Stimulated activated CD4-positive, alpha-beta T cell treated with anti-CD3 and anti-CD28 coated beads, Interleukin-15, amount 100 ng/mL, for 24 hours (primary cell): ENCODE measurements at regions not wholly inside any gene's neighbourhood (a gene's known extent, or its start where the extent isn't known, plus 50 kb on each side); places are given as distances from the start of the nearest gene placed in this dataset.
A peak's percentile ranks its signal among the peaks of the same experiment; 100 is the strongest.

Experiments
- DNase-seq: peaks from one replicate; pipeline ENCODE4 v3.0.0-alpha.2; 2020

DNA sequence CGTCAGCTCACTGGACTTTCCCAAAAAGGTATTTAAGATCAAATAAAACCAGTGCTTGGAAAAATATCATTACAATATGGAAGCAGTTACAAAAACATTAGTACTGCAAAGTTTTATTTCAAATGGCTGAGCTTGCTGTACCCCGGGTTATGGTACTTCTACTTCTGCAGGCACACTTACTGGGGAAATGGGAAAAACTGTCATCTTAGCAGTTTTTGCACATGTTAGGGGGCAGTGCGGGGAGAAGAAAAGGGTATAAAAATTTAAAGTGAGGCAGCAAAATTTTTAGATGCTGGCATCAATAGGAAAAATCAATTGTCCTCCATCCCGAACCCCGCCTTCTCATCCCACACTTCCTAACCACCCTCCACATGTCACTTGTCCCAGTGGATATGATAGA, 133.4 kb downstream of the ATG4C start:
- DNase-seq, result no peak

DNA sequence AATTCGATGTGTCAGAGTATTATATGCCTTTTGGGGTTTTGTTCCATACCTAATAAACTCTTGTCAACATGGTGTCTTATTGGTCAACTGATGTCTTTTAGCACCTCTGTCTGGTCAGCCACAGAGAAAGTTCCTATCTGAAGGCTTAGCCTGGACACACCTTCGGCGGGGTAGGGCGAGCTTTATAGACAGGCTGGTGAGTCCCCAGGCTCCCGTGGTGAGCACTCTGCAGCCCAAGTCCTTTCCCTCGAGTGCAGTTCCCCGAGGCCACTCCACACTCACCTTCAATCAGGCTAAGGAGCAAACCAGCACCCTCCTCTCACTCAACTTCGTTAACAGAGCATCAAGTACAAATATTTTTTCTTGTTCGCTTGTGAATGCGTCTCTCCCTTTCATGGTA, 133.9 kb downstream of the ATG4C start:
- DNase-seq, result no peak

DNA sequence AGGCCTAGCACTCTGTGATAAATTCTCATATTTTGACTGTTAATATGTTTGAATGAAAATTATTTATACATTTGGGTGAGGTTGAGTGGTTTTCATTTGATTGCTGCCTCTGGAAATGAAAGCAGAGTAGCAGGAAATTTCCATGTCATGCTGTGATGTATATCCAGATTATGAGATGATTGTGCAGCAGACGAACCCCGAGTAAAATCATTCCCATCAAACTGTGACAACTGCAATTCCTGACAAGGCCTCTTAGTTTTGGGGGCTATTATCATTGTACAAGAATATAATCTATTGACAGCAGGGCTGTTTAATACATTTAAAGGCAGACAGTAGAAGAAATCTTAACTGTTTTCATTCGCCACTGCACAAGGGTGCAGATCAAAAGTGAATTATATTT, 134.8 kb downstream of the ATG4C start:
- DNase-seq, result no peak

DNA sequence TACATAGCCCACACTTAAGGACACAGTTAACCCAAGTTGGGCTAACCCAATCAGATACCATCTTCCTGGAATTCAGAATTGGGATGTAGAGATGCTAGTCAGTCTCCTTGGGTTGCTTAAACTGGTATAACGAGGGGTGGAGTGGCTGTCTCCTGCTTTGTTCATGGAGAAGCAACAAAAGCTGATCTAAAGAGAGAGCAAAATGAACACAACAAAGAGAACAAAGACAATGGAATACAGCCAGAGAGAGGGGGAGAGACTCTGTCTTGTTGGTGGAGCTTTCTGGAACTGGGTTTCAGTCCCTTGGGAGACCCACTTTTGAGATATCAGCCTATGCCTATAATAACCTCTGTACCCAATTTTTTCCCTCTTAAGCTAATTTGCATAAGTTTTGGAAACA, 138.1 kb downstream of the ATG4C start:
- DNase-seq, result no peak

DNA sequence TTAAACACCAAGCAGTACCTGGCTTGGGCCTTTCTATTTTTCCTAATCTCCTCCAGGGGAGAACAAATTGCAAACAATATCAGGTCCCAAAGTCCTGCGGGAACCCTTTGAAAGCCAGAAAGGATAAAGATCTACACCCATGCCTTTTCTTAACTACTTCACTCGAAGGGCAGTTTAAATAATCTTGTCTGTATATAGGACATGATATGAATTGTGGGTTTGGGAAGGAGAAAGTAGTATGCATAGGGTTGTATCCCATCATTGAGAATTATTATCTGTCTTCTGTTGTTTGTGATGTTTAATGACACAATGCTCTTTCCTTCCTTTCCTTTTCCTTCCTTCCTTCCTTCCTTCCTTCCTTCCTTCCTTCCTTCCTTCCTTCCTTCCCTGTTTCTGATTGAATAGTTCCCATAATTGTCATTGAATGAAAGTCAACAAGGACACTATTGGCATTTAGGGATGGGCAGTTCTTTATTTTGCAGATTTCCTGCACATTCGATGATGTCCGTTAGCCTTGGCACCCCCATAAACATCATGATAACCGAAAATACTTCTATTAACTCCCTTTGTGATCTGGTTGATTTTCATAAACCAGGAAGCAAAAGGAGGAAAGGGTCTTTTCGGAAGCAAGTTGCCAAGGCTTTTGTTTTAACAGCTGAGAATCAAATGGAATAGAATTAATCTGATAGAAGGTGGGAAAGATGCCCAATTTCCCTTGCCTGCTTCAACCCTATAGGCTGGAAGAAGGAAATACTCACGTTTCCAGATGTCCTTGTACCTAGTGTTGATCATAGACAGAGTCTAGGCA, 141.3 kb downstream of the ATG4C start:
- DNase-seq, result no peak

DNA sequence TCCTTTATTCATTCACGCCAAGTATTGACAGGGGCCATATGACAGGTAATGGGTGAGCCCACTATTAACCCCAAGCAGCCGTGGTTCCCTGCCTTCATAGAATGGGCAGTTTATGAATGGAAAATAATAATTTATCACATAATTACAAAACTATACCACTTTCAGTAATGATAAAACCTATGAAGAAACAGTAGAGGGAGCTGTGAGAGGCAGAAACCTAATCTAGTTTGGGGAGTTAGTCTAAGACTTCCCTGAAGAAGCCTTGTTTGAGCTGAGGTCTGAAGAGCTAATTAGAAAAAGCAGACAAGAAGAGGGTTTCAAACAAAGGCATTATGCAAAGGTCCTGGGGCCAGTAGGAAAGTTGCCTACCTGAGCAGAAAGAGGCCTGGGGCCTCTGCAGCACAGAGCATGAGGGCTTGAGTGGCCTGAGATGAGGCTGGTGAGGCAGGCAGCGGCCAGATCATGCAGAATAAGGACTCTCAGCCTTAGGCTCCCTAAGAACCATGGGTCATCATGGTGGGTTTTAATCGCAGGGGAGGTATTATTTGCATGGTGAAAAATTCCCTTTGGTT, 142.8 kb downstream of the ATG4C start:
- no peak for DNase-seq

DNA sequence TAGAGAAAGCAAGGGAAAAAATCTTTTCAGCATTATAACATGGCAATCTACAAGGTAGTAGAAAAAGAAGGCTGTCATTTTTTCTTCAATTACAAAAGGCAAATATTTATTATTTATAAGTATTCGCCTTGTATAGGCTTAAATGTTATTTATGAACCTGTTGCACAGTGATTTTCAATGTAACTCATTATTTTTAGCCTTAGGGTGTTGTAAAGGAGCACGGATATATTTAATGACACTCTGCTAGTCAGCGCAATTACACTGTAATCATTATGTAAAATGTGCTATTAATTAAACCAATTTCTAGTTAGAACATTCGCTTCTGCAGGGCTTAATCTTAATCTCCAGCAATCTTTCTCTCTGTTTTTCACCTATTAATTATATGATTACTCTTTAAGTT, 145.0 kb downstream of the ATG4C start:
- no peak for DNase-seq

DNA sequence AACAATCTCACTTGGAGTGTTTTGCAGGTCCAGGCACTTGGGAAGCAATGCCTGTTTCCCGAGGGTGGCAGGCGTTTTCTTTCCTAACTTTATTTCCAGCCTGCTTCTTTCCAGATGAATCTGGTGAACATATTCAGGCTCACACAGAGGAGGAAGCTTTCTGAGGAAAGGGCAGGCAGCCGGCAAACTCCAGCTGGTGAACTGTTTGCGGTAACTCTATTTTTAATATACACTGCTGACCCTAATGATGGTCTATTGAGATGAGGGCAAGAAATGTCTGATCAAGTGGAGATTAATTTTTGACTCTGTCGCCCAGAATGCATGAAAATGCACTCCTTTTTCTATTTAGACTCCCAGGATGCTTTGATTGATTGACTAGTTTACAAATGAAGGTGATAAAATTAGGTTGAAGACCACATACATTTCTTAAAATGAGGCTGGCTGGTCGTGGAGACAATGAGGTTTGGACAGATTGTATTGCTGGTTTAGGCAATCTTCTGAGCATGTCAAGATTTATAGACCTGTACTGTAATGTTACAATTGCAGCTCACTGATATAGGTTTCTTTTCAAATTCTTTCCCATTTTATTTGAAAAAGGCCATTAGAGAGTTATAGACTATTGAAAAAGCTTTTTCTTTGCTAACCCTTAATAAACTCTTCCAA, 153.8 kb downstream of the ATG4C start:
- DNase-seq, result no peak

DNA sequence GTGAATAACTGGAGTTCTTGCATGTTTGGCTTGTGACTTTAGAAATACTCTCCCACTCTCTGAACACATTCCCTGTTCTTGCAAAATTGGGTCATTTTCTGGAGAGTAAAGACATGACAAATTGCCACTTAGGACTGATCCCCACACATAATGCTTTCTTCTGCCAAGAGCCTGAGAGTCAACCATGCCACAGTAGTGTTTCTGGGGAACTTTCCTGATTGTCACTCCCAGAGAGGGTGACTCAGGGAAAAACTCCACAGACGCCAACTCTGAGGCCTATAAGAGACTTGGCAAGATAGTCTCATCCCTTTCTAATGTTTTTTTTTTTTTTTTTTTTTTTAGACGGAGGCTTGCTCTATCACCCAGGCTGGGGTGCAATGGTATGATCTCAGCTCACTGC, 157.8 kb downstream of the ATG4C start:
- no peak for DNase-seq

DNA sequence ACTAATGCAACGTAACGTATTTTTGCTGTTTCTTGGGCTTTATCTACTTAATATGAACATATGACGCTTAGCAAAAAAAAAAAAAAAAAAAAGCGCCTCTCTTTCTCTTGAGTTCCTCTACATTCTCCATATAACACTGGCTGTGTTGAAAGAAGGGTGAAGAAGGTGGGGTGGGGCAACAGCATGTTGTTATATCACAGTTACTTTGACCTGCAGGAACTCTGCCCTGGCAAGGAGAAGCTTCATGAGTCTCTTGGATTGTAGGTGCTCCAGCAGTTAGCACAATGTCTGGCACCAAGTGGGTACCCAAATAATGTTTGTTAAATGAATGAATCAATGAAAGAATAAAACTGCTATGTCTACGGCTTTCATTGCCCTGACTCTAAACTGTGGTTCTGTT, 162.6 kb downstream of the ATG4C start:
- DNase-seq, result no peak

DNA sequence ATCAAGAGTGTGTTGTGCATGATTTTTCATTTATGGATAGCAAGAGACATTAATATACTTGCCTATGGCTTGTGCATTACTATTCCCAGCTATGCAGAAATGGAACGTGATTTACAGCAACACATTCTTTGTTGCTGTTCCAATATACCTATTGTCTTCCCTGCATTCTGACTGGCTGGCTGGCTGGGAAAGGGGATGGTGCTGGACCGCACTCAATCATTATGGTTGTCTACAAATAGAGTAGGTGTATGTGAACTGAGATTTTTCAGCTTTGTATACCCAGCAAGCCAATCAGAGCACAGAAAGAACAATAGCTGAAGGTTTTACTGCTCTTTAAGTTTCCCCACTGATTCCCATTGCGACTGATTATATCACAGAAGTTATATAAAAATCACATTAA, 167.5 kb downstream of the ATG4C start:
- no peak for DNase-seq

DNA sequence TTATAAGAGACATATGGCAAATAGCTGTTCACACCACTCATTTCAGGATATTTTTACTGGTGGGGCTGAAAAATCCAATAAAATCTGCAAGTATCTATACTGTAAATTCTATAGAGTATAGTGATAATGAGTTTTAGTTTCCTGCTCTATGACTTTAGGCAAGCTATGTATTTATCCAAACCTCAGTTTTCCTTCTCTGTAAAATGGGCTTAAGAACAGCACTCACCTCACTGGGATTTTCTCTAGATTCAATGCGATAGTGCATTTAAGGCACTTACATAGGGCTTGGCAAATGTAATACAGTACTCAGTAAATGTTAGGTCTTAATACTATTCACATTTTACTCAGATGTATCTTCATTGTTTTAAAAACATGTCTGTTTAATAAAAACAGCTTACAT, 168.7 kb downstream of the ATG4C start:
- no peak for DNase-seq

DNA sequence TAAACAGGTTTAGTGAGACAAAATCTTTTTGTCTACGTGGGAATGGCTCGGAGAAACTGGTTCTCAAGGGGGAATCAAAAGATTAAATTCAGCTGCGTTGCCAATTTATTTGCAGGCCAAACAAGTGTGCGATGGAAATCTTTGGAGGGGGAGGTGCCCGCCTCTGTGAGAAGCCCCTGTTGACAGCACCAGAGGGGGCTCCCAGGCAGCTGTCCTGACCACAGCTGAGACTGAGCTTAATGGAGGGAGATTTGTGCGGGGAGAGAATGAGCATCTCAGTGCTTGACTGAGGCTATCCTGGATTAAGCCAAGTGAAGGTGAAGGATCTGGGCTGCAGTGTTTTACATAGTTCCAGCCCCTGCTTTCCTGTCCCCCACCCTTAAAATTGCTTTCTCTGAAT, 169.7 kb downstream of the ATG4C start:
- no peak for DNase-seq

DNA sequence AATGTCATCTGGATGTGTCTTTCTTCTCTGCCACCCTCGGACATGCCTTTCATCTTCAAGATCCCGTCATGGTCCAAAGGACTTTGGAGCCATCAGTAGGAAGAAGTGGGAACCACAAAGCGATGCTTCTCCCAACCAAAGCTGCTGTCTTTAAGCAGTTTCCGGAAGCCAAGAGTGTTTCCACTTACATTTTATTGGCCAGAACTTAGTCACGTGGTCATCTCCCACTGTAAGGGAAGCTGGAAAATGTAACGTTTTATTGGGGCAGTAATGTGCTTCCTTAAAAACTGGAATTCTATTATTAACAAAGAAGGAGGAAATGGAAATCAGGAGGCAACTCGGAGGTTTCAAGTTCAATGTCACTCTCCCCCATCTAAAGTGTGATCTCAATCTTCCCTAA, 170.8 kb downstream of the ATG4C start:
- no peak for DNase-seq

DNA sequence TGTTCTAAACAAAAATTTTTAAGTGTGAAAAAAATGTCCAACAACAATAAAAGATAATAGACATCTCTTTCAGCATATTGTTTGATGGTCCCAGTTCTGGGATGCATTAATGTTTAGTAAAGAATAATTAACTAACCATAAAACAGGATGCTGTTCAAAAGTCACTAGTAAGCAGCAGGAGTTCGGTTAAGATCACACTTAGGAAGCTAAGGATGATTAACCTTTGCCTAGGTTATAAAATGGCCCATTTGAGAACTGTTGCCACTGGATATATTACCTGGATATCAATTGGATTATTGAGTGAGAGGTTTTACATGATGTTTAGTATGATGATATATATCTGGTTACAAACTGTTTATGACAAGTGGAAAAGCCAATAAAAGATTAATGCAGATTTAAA, 171.7 kb downstream of the ATG4C start:
- no peak for DNase-seq

DNA sequence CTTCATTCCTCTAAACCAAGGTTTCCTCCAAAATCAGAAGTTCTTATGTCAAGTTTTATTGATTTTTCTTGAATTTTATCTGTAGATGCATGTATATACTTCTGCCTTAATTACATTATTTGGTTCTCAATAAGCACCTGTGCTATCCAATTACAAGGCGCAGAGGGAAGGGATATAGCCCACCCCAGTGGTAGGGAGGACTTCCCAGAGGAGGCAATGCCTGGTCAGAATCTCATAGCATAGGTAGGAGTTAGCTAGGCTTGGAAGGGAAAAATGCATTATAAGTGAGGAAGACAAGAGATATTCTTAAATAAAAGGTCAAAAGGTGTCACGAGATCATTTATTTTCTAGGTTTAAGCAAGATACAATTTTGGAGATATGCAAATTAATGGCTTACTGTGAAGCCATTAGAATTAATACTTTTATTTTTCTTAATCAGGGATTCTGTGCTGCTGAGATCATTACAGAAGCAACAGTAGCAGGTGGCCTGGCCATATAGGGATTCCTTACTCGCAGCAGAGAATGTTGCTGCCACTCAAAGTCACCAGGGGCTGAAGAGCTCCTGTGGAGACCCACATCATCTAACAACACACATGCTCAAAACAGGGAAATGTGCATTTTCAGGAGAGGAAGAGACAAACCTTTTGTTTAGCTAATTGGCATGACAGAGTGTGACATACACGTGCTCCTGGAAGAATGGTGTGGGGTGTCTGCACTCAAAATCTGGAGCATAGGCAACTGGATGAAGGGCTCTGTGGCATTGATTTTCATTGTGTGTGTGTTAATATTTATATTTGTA, 178.3 kb downstream of the ATG4C start:
- DNase-seq, result no peak

DNA sequence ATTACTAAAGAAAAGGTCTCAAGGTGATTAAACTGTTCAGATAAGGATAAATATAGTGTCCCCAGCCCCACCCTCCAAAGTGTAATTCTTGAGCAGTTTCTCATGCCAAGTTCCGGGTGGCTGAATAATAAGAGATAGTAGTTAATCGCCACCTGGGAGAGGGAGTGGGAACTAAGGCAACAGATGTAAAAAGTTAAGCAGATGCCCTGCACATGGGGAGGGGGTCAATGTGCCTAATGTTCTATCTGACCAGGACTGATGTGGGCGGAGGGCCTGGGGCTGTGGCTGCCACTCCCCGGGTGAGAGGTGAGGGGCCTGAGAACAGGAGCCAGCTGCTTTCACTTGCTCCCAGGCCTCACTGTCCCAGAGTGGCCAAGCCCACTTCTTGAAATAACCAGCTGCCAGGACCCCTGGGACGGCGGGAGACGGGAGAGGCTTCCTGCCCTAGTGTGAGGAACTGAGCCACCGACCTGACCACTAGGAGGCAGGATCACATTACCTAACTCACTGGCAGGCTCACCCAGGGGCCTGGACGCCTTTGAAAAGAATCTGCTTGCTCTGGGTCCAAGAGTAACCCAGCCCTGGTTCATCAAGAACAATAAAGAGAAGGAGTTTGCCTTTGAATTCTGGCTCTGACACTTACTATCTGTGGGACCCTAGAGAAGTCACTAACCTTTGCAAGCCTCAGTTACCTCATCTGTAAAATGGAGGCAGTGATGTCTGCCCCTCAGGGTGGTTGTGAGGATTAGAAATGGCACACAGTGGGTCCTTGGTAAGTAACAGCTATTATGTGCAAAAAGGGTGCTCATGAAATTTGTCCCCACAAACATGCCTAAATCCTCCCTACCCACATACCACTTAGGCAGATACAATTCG, 179.2 kb downstream of the ATG4C start:
- DNase-seq, result peak; percentile 45

DNA sequence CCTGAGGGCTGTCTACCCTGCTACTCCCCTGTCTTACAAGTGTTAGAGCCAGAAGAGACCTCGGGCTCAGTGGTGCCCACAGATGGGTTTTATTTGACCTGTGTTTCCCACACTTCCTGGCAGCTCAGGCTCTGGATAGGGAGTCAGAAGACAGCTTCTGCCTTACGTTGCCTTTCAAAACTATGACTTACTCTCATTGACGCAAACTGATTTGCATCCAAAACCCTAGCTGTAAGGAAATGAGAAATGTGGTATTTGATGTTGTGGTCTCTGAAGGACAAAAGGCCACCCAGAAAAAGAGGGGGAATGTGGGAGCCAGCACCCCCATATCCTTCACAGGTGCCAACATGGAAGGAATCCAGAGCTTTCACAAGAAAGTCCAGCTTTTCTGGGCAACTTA, 180.2 kb downstream of the ATG4C start:
- no peak for DNase-seq

DNA sequence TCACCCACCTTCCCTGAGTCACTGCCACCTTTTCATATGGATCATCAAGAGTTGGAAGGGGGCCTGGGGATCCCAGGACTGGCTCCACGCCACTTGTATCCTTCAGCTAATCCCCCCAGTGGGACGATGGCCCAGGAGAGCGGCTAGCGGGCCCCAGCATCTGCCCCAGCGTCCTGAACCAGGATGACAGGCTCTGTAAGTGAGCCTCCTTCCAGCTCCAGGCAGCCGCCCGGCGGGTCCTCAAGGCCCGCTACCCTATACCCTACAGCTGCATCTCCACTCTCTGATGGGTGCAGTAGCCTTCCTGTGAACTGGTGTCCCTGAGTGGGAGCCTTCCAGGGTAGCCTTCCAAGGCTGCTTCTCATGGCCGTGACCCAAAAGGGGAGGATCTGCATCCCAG, 183.1 kb downstream of the ATG4C start:
- no peak for DNase-seq

DNA sequence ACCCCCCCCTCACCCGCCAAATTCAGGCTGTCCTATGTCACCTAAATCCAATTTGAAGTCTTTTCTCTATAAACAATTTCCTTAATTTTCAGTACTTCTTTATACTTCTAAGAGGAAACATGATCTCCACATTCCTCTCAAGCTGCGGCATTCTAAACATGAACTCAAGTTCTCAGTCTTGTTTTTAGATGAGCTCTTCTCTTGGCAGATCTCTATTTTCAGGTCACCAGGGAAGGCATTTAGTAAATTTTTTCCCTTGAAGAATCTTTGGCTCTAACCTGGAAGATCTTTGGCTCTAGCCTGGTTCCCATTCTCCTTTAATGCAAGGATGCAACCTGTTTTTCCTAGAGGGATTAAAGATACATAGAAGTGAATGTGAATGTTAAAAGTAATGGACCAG, 193.4 kb downstream of the ATG4C start:
- DNase-seq, result no peak

DNA sequence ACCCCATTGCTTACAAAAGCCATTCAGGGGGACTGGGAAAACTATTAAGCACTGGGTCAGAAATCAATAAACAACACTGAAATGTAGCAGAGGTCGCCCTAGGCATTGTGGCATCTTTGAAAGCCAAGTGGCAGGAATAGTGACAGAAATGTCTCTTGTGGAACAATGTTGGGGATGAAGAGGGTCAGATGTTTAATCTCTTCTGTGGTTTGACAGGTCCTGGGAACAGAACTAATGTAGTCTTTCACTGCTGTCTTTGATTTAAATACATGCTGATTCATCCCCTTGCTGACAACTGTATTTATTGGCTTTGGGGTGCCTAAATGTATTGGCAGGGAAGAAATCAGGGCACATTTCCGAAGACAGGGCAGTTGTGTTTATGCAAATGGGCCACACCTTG, 194.8 kb downstream of the ATG4C start:
- no peak for DNase-seq

DNA sequence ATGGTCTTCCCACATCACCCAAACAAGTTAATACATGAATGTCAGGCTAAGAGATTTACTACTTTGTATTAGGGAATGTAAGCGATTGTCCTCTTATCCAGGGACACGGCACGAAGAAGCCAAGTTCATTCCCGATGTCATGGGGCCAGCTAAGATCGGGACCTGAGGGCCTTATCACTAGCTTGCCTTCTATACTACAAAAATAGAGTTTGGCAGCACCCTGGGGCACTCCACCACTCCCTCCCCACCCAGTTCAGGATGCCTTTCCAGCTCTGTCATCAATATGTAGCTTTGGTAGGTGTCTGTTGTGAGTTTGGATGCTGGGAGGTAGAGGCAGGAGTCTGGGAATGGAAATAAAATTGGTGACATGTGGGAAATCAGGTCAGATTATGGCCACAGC, 197.5 kb downstream of the ATG4C start:
- no peak for DNase-seq

DNA sequence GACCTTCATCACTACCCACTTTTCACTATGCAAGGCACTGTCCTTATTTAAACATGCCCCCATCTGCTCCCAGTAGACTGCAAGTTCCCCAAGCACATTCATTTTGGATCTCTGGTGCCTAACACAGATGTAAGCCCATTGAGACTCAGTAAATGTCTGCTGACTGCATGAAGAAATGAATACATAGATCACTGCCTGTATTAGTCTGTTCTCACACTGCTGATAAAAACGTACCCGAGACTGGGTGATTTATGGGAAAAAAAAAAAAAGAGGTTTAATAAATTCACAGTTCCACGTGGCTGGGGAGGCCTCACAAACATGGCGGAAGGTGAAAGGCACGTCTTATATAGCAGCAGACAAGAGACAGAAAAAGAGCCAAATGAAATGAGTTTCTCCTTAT, 204.9 kb downstream of the ATG4C start:
- DNase-seq, result no peak
